ENCODE measurements at regions not wholly inside any gene's neighbourhood (a gene's known extent, or its start where the extent isn't known, plus 50 kb on each side); places are given as distances from the start of the nearest gene placed in this dataset.

DNA sequence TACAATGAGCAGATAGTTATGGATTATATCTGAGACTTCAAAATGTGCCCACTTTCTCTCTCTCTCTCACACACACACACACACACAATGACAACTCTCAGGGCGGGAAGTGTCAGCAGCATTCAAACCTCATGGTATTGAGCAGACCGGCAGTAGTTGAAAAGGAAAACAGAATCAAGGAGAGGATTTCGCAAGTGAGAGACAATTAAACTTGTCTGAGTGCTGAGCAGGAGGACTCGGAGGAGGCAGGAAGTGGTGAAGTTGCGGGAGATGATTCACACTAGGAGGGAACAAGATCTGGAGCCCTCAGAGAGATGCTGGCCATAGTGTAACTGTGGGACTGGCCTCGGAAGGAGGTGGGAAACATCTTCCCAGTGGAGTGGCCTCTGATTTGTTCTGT is 353.1 kb downstream of the EFNB2 start:
- TF ChIP-seq, protein P1, sequence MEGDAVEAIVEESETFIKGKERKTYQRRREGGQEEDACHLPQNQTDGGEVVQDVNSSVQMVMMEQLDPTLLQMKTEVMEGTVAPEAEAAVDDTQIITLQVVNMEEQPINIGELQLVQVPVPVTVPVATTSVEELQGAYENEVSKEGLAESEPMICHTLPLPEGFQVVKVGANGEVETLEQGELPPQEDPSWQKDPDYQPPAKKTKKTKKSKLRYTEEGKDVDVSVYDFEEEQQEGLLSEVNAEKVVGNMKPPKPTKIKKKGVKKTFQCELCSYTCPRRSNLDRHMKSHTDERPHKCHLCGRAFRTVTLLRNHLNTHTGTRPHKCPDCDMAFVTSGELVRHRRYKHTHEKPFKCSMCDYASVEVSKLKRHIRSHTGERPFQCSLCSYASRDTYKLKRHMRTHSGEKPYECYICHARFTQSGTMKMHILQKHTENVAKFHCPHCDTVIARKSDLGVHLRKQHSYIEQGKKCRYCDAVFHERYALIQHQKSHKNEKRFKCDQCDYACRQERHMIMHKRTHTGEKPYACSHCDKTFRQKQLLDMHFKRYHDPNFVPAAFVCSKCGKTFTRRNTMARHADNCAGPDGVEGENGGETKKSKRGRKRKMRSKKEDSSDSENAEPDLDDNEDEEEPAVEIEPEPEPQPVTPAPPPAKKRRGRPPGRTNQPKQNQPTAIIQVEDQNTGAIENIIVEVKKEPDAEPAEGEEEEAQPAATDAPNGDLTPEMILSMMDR (IDR thresholded peaks at IDR 0.05) = no peak
- TF ChIP-seq POLR2A (IDR thresholded peaks at IDR 0.05) = no peak
